GM18499 (cell line): ENCODE measurements at regions not wholly inside any gene's neighbourhood (a gene's known extent, or its start where the extent isn't known, plus 50 kb on each side); places are given as distances from the start of the nearest gene placed in this dataset.

ENCODE experiments used
- ATAC-seq: cut with Tn5 transposase; IDR thresholded peaks from one replicate; pipeline ENCODE4 v1.9.1; 2021; ENCODE audit warnings: moderate number of reproducible peaks; ENCODE audit not compliant: insufficient read depth, unreplicated experiment

DNA sequence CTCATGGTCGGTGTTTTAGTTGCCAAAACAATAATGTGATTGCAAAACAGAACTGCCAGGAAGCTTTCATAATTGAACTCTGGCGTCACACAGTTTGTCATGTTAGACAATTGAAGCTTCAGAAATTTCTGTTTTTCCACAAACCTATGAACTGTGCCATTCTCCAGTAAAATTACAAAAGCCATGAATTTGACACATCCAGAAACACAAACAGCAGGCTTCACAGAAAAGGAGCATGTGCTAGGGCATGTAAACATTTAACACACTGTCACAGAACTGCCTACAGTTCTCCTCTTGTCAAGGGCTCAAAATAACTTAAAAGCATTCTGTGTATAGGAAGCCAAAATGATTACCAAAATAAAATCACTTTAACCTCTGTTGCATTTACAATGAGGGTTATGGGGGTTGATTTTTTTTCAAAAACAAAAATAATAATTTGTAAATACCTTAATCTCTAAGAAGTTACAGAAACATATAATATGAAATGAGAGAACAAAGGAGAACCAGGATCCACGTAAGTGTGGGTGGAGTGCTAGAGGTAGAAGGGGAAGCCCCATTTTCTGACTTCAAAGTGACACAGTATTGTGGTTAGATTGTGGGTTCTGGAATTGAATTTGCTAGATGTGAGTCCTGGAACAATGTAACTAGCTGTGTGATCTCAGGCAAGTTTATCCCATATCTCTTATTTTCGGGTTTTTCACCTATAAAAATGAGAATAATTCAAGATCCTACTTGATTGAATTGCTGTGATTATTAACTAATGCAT is 295.0 kb downstream of the CENPC start:
- no peak for ATAC-seq

DNA sequence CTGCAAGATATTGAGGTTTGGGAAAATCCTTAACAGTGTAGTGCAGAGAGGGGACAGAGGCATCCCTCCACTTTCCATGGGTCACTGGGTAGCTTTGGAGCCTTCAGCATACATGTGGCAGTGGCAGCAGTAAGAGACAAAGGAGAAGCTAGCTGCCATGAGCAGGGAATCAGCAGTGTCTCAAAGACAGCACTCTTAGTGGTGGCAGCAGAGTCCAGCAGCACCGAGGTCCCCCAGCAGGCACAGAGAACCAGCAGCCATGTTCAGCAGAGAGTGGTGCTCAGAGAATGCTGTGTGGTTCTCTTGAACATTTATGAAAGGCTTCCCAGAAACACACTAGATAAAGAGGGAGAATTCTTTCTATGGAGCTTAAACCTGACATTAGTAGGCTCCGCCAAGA is 308.5 kb downstream of the CENPC start:
- no peak for ATAC-seq

DNA sequence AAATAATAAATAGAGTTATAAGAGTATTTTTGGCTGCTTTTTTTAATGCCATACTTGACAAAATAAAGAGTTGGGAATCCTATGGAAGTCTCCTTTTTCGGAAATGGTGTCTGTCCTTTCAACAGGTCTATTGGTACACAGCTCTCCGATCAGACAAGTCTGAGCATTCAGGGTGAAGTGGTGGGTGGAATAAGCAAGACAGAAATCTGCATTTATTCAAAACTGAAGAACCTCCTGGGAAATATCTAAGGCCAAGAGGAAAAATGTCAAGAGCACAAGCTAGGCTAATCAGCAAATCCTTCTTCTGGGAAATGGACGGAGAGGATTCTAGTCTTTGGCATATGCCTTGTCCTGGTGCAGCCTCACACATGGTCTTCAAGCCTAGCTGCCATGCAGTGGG is 309.0 kb downstream of the CENPC start:
- ATAC-seq, result no peak

DNA sequence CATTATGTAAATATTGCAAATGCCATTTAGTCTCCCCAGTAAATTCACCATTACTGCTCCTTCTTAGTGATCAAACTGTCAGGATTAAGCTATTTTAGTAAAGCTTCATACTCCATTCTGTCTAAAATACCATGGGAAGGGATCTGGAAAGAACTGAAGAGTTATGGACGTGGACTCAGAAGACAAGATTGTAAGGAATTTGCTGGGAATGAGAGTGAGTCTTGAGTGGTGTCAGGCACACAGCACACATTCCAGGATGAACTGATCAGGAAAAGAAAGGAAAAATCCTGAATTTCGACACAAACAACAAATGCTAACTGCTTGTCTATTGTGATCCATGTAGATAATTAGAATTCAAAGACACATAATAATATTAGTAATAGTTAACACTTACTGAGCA is 311.0 kb downstream of the CENPC start:
- no peak for ATAC-seq

DNA sequence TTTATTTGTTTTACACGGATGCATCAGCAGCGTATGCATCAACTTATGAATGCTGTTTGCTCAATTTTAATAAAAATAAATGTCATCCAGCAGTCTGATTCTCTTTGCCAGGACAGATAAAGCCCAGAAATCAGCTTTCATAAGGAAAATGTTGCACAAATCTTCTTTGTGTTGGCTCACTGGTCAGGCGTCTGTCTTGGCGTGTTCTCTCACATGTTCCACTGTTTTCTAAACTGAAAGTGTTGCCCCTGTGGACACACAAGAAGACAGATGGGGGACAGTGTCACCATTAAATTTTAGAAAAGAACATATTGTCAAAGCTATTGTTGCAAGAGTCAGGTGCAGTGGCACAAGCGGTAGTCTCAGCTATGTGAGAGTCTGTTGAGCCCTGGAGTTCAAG is 316.2 kb downstream of the CENPC start:
- ATAC-seq, result no peak

DNA sequence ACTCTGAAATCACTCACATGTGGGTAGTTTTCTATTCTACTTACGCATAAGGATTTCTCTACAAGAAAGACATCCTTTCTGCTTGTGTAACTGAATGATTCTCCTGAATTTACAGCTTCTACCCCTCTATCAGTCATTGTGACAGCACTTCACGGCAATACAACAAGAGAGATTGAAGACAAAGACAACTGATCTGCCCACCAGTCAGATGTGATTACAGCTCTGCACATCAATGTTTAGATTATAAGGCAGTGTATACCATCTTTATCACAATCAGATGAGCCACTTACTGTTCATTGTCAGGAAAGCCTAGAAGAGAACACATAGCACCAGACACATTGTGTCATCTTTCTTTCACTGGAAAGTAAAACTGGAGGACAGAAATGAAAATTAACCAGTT is 324.4 kb downstream of the CENPC start:
- no peak for ATAC-seq

DNA sequence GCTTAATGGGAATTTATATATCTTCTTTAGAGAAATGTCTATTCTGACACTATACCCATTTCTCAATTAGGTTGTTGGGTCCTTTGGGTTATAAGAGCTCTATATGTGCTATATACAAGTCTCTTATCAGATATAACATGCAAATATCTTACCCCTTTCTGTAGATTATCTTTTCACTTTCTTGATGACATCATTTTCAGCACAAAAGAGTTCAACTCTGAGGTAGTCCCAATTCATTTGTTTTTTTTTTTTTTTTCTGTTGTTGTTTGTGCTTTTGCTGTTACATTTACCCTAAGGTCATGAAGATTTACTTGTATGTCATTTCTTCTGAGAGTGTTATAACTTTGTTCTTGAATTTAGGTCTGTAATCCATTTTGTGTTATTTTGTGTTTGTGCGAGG is 326.4 kb downstream of the CENPC start:
- ATAC-seq, result no peak

DNA sequence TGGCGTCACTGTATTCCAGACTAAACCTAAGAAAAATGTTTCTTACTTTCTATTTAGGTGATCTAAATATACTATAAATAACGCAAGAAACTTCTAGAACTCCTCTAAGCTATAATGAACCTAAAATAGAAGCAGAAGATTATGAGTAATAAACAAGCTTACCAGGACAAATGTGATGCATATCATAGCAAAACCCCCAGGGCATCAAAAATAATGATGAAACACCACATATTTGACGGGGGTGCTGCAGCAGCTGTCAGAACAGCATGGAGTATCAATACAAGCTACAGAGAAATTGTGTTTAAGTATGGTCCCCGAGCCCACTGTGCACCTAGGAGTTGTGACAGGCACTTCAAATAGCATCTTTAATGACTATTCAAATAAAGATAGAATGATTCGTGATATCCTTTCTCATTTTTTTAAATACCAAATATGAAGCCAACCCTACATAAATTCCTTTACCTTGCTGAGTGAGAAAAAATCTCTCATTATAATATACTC is 337.3 kb downstream of the CENPC start:
- no peak for ATAC-seq

DNA sequence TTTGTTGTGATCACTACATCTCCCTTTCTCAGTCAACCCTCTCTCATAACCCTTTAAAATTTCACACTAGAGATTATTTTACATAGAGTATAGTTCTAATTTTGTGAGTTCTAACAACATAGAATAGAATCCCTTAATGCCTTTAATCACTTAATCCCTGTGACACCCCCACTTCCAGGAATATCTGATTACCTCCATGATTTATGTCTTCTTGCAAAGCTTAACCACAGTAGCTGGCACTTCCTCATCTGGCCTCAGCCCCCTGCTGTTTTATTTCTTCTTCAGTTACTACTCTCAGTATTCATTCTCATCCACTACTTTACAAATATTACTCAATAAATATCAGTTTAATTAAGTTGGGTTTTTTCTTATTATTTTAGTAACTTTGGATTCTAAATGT is 340.9 kb downstream of the CENPC start:
- no peak for ATAC-seq

DNA sequence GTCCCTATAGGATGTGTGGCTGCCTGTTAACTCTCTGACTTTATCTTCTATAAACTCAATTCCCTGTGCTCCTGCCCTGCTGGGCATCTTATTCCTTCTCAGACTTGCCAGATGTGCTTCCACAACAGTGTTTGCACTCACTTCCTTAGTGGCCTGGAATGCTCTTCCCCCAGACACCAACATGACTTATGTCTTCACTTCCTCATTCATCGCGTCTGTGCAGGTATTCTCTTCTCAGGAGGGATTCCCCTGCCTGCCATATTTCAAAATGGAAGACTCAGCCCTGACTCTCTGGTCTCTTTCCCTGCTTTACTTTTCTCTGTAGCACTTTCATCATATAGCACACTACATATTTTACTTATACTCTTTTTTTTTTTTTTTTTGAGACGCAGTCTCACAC is 344.0 kb downstream of the CENPC start:
- ATAC-seq, result no peak

DNA sequence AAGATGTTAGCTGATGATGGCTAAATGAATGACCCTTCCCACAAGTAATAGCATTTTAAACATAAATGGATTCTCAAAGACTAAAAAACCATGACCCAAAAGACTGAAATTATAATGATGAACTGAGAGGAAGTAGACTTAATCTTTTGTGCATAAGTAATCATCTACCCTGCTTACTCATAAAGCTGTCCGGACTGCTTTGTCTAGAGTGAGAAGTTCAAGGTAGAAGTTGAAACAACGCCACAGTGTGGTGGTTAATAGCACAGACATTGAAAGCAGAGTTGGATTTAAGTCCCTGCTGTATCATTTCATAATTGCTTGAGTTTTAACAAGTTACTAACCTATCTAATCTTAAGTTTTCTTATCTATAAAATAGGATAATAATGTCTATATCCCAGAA is 346.6 kb downstream of the CENPC start:
- no peak for ATAC-seq

DNA sequence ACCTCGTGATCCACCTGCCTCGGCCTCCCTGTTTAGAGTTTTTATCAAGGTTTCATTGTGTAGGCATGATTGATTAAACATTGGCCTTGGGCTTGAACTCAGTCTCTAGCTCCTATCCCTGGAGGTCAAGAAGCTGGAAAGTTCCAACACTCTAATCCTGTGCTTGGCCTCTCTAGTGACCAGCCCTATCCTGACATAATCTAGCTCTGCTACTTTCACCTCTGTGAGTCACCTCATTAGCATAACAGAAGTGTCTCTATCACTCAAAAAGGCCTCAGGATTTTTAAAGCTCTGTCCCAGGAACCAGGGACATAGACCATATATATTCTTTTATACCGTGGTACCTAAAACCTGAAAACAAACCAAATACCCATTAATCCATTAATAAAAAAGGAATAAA is 377.5 kb downstream of the CENPC start:
- ATAC-seq, result no peak

DNA sequence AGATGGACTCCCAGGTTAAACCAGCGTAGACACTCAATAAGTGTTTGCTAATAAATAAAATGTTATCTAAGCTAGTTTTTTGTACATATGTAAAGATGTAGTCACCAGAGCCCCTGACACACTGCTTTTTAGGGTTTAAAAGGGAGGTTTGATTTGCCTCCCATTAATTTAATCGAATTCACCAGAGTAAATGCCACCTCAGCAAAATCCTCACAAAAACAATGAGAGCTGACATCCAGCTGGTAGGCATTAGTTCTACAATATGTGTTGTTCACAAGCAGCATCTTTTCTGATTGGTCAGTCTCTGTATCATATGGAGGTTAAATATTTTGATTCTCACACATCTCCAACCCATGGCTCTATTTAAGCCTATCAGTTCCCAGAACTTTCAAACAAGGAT is 382.6 kb downstream of the CENPC start:
- ATAC-seq, result no peak

DNA sequence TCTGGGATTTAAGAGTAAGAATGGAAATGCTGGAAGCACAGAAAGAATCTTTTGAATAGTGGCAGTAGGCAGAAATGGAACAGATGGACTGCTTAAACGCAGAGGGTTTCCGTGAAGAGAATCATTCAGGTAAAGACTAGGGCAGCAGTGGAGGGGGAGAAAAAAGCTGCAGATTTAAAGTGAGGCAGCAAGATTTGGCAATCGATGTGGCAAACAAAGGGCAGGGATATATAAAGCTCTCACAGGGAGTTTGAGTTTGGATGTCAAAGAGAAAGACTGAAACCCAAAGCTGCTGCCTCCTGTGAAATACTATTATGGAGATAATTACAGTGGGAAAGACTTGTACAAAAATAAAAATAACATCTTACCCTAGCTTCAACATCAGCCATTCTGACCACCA is 384.0 kb downstream of the CENPC start:
- ATAC-seq, result no peak

DNA sequence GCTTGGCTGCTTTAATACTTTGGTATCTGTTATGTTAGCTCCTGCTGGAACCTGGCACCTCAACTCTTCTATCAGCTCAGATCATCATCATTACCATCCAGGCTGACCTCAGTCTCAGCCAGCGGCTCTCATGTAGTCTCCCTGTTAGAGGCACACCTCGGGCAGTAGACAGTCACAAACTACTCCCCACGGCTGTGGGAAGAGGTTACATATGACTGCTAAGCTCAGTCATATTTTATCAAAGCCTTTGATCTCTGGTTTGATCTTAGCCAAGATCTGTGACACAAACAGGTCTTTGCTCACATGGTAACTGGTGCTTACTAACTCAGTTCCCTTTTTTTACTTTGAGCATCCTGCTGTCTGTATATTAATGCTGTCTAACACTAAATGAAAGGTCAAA is 384.9 kb downstream of the CENPC start:
- no peak for ATAC-seq

DNA sequence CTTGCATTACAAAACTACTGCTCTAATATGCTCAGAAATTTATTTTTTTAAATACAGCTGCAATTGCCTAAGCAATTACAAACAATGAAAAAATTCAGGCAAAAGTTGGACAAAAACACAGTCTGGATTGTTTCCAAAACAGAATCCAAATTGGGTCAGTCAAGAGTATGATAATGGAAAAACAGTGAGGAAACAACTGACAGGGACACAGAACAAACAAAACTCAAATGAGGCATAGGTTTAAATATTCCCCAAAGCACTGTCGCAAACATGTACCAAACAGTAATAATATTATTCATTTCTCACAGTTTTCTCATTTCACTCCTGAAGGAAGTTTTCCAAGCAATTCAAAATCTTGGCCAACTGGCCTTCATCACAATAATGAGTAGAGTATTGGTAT is 386.6 kb downstream of the CENPC start:
- ATAC-seq, result no peak

DNA sequence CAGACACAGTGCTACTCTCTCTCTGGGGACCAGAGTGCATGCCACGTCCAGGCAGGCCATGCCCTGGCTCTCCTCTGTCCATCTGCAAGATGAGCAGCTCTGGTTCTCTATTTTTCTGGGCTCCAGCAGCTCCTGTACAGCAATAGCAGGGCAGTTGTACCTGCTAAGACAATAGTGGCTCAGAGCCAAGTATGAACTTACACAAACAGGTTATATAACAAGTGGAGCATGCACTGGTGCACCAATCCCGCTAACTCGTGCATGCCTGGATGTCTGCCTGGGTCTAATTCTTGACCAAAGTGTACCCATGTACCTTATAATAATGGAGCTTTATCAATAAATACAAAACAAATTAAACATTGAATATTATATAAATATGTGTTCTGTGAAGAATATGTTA is 392.3 kb downstream of the CENPC start:
- ATAC-seq, result no peak

DNA sequence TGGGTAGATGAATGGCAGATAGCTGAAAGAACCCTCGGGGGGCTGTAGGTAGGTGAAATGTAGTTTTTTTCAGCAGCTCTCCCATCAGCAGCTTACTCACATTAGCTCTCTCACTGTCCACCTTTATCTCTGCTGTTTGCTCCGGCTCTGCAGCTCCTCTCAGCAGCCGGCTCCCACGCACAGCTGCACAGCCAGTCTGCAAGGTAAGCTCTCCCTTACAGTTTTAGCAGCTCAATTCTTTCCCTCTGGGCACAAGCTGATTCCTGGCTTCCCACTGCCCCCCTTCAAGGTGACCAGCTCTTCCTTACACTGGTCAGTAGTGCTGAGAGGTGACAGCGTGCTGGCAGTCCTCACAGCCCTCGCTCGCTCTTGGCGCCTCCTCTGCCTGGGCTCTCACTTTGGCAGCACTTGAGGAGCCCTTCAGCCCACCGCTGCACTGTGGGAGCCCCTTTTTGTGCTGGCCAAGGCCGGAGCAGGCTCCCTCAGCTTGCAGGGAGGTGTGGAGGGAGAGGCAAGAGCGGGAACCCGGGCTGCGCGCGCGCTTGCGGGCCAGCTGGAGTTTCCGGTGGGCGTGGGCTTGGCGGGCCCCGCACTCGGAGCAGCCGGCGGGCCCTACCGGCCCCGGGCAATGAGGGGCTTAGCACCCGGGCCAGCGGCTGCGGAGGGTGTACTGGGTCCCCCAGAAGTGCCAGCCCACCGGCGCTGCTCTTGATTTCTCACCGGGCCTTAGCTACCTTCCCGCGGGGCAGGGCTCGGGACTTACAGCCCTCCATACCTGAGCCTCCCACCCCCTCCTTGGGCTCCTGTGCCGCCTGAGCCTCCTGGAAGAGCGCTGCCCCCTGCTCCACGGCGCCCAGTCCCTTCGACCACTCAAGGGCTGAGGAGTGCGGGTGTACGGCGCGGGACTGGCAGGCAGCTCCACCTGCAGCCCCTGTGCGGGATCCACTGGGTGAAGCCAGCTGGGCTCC is 393.6 kb downstream of the CENPC start:
- no peak for ATAC-seq

DNA sequence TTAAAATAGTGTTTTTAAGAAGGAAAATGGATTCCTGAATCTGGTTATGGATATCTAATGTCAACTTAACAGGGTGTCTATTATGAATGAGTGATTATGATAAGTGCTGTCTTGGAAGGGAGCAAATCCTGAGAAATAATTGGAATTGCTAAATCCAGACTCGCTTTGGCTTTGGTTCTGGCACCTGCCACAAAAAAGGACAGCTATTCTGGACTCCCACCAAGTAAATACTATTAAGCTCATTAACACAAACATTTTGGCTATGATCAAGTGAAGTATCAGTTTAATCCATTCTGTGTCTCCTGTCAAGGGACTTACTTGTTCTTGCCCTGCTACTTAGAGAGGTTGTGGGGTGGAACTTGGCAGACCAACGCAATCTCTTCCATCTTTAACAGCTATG is 403.7 kb downstream of the CENPC start:
- no peak for ATAC-seq

DNA sequence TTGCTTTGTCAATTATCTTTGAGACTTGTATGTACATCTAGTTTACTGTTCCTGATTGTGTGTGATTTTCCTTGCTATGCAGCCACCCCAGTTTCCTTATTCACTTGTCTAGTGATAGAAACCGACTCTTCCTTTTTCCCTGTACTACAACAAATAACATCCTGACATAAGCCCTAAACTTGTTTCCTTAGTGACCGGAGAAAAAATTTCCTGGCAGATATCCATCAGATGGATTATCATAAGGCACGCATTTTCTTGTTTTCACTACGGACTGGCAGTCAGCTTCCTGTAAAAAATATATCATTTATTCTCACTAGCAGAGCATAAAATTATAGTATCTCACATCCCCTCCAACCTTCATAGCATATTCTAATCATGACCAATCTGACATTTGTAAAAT is 410.7 kb downstream of the CENPC start:
- ATAC-seq, result no peak

DNA sequence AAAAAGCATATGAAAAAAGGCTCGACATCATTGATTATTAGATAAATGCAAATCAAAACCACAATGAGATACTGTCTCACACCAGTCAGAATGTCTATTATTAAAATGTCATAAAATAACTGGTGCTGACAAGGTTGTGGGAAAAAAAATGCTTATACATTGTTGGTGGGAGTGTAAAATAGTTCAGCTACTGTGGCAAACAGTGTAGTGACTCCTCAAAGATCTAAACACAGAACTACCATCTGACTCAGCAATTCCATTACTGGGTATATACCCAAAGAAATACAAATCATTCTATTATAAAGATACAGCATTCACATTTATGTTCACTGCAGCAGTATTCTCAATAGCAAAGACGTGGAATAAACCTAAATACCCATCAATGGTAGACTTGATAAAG is 412.1 kb downstream of the CENPC start:
- ATAC-seq, result no peak
